Neuronal stem cell (in vitro differentiated cells): ENCODE measurements at regions not wholly inside any gene's neighbourhood (a gene's known extent, or its start where the extent isn't known, plus 50 kb on each side); places are given as distances from the start of the nearest gene placed in this dataset.

ENCODE experiments used
- DNase-seq: peaks from one replicate; pipeline ENCODE4 v3.0.0-alpha.2; 2013; ENCODE audit warnings: low spot score
- H2AFZ ChIP-seq: one replicate; pipeline ENCODE4 v1.6.1; 2013; ENCODE audit warnings: mild to moderate bottlenecking, low read length, inconsistent platforms
- H2AK5ac ChIP-seq: 2 replicates; pipeline ENCODE4 v1.6.1; 2013; ENCODE audit warnings: low read depth, mild to moderate bottlenecking, inconsistent platforms, low read length, moderate library complexity, mixed read lengths
- H2BK120ac ChIP-seq: 2 replicates; pipeline ENCODE4 v1.6.1; 2013; ENCODE audit warnings: low read depth, mild to moderate bottlenecking, inconsistent platforms, low read length, moderate library complexity, mixed read lengths
- H2BK12ac ChIP-seq: one replicate; pipeline ENCODE4 v1.6.1; 2013; ENCODE audit warnings: low read length, inconsistent platforms
- H2BK15ac ChIP-seq: 2 replicates; pipeline ENCODE4 v1.6.1; 2013; ENCODE audit warnings: mild to moderate bottlenecking, low read length, inconsistent platforms, mixed read lengths
- H2BK5ac ChIP-seq: one replicate; pipeline ENCODE4 v1.6.1; 2013; ENCODE audit warnings: inconsistent platforms, mild to moderate bottlenecking, low read length, moderate library complexity
- H3K14ac ChIP-seq: one replicate; pipeline ENCODE4 v1.6.1; 2013; ENCODE audit warnings: low read length, inconsistent platforms
- H3K18ac ChIP-seq: 2 replicates; pipeline ENCODE4 v1.6.1; 2013; ENCODE audit warnings: low read length, inconsistent platforms
- H3K23ac ChIP-seq: 2 replicates; pipeline ENCODE4 v1.6.1; 2013; ENCODE audit warnings: low read depth, mild to moderate bottlenecking, mixed read lengths, low read length, inconsistent platforms; ENCODE audit not compliant: poor library complexity
- H3K27ac ChIP-seq: replicated peaks from 3 replicates; pipeline ENCODE4 v1.5.1; 2013; ENCODE audit warnings: low read length, inconsistent platforms
- H3K27me3 ChIP-seq, 3 experiments: 2 replicates each; pipeline ENCODE4 v1.6.1; 2013; ENCODE audit warnings: low read length in 3 of 3, mild to moderate bottlenecking in 2 of 3, inconsistent platforms in 1 of 3, low read depth in 1 of 3, mixed read lengths in 1 of 3, moderate library complexity in 1 of 3; ENCODE audit not compliant: control insufficient read depth in 3 of 3, insufficient read depth in 3 of 3
- H3K36me3 ChIP-seq, 2 donors: replicated peaks in 1 of 2; 2 replicates each; pipeline ENCODE4 v1.6.1; 2013; ENCODE audit warnings: low read length in 2 of 2; ENCODE audit not compliant: control insufficient read depth in 2 of 2, insufficient read depth in 2 of 2
- H3K4ac ChIP-seq: 2 replicates; pipeline ENCODE4 v1.6.1; 2013; ENCODE audit warnings: inconsistent platforms, mild to moderate bottlenecking, low read length, moderate library complexity
- H3K4me1 ChIP-seq, 2 donors: 1 replicate in 1 of 2; 2 replicates in 1 of 2; pipeline ENCODE4 v1.6.1; 2013; ENCODE audit warnings: low read length in 2 of 2, low read depth in 1 of 2; ENCODE audit not compliant: control insufficient read depth in 2 of 2, insufficient read depth in 1 of 2
- H3K4me2 ChIP-seq: one replicate; pipeline ENCODE4 v1.6.1; 2013; ENCODE audit warnings: mild to moderate bottlenecking, low read length, inconsistent platforms; ENCODE audit not compliant: insufficient read depth, poor library complexity, severe bottlenecking
- H3K4me3 ChIP-seq, 2 donors: 2 replicates each; pipeline ENCODE4 v1.5.1; 2013; ENCODE audit warnings: low read length in 2 of 2, mild to moderate bottlenecking in 2 of 2, inconsistent platforms in 1 of 2, moderate library complexity in 1 of 2
- H3K79me1 ChIP-seq: one replicate; pipeline ENCODE4 v1.6.1; 2013; ENCODE audit warnings: low read depth, mild to moderate bottlenecking, inconsistent platforms, low read length, moderate library complexity
- H3K9ac ChIP-seq: one replicate; pipeline ENCODE4 v1.6.1; 2013; ENCODE audit warnings: mild to moderate bottlenecking, low read depth, low read length, inconsistent platforms; ENCODE audit not compliant: poor library complexity
- H3K9me3 ChIP-seq, 2 donors: replicated peaks in 1 of 2; 2 replicates each; pipeline versions ENCODE3 to v1.6.1; 2013; ENCODE audit warnings: low read length in 2 of 2, mild to moderate bottlenecking in 2 of 2, inconsistent platforms in 1 of 2, low read depth in 1 of 2, mixed read lengths in 1 of 2, moderate library complexity in 1 of 2; ENCODE audit not compliant: control insufficient read depth in 2 of 2, insufficient read depth in 1 of 2
- H4K8ac ChIP-seq: one replicate; pipeline ENCODE4 v1.6.1; 2013; ENCODE audit warnings: low read depth, mild to moderate bottlenecking, inconsistent platforms, low read length, moderate library complexity
- H4K91ac ChIP-seq: one replicate; pipeline ENCODE4 v1.6.1; 2013; ENCODE audit warnings: low read length, low read depth, mild to moderate bottlenecking, inconsistent platforms; ENCODE audit not compliant: poor library complexity
- WGBS, 2 donors: extraction: QIAGEN DNeasy Blood & Tissue Kit; methylation state at CpG; one replicate each; pipeline ENCODE4 v1.1.7; 2013; ENCODE audit warnings: missing lambda C conversion rate in 2 of 2, mixed read lengths in 1 of 2; ENCODE audit not compliant: insufficient read length in 2 of 2, insufficient replicate concordance in 1 of 2; ENCODE audit errors: extremely low coverage in 2 of 2; 5-methylcytosine and 5-hydroxymethylcytosine counted together

DNA sequence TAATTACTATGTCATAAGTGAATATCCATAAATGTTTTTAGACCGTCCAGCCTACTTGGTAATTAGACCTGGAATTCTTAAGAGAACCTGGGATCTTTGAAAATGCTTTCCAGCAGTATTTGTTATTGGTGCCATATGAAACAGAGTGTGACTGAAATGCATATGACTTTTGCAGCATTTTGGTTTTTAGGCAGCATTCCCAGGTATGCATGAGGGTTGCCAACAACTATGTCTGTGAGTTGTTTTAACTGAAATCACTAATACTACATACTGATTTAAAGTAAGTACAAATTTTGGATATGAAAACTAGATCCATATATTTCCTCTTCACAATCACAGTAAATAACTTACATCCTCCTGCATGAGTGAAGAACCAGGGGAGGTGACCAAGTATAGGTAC, 437.7 kb upstream of the FAR2 start:
- DNase-seq = no peak
- Histone ChIP-seq H2BK15ac (no peak overlapping the region), H3K79me1 (no peaks in the 10 kb centered on the region), H3K27me3 (no peaks in the 10 kb centered on the region), H2BK12ac (no peak overlapping the region), H2AFZ (no peak overlapping the region), H3K4me1 (no peaks in the 10 kb centered on the region), H3K36me3 (no peaks in the 10 kb centered on the region), H4K8ac (no peak overlapping the region), H3K9ac (no peak overlapping the region), H4K91ac (no peak overlapping the region), H3K9me3 (no peaks in the 10 kb centered on the region), H3K4me2 (no peak overlapping the region), H3K23ac (no peak overlapping the region), H2BK5ac (no peak overlapping the region), H3K4me3 (no peak overlapping the region), H3K18ac (no peak overlapping the region), H3K4ac (no peak overlapping the region), H3K14ac (no peak overlapping the region), H2BK120ac (no peak overlapping the region), H3K27ac (no peak overlapping the region), H2AK5ac (no peak overlapping the region)
- WGBS, 2 donors = no CpG with 5 or more reads among the region's 1 CpG

DNA sequence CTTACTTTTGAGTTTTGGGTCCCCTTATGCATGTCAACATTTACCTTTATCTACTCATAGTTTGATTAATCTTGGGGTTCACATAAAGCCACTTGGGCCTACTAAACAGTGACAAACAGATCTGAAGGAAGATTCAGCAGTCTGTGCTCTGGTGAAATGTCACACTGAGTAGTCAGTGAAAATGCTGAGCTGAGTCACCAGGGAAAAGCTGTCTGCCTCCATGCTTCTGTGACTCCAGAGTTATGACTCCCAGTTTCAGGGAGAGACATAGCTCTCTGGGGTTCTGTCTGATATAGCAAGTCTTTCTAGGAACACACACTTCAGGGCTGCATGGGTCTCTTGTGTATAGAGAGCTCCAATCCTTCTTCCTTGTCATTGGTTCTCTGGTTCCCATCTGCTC, 406.3 kb upstream of the FAR2 start:
- no peaks in the 10 kb centered on the region for H3K9me3 ChIP-seq
- no peak overlapping the region for H3K14ac ChIP-seq
- H3K23ac ChIP-seq = no peak overlapping the region
- no peak overlapping the region for H2AFZ ChIP-seq
- no peak overlapping the region for H2AK5ac ChIP-seq
- H4K8ac ChIP-seq = no peak overlapping the region
- H2BK120ac ChIP-seq = no peak overlapping the region
- H3K4me3 ChIP-seq = no peak overlapping the region
- H2BK12ac ChIP-seq = no peak overlapping the region
- no peak overlapping the region for H3K18ac ChIP-seq
- no peaks in the 10 kb centered on the region for H3K4me1 ChIP-seq
- no peak overlapping the region for H4K91ac ChIP-seq
- no peak for DNase-seq
- H3K79me1 ChIP-seq = no peaks in the 10 kb centered on the region
- H3K4me2 ChIP-seq = no peak overlapping the region
- no peaks in the 10 kb centered on the region for H3K36me3 ChIP-seq
- H2BK5ac ChIP-seq = no peak overlapping the region
- no peak overlapping the region for H2BK15ac ChIP-seq
- H3K4ac ChIP-seq = no peak overlapping the region
- H3K27me3 ChIP-seq = no peaks in the 10 kb centered on the region
- no peak overlapping the region for H3K27ac ChIP-seq
- H3K9ac ChIP-seq = no peak overlapping the region

DNA sequence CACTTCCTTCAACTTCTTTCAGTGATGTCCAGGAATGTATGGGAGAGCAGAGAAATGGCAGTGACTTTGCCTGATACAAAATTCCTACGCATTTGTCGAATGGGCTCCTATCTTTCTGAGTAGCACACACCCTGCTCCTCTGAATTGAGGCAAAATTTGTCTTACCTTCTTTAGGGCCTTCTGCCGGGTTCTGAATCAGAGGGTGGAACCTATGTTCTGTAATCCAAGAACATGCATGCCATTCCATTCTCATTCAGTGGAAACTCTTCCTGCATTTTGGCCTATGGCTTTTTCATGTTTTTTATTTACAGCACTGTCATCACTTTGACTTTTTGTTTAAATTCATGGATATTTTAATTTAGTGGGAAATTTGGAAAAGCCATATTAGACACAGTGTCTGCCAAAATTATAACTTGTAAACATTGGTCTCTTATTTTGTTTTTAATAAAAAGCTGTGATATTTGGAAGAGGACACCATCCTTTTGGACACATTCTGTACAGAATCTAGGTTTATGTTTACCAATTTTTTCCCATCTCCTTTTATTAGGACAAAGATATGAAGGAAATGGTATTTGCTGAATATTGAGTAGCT, 402.2 kb upstream of the FAR2 start:
- Histone ChIP-seq H3K4me2 (no peak overlapping the region), H2BK120ac (no peak overlapping the region), H3K79me1 (no peaks in the 10 kb centered on the region), H4K8ac (no peak overlapping the region), H3K18ac (no peak overlapping the region), H3K14ac (no peak overlapping the region), H2AK5ac (no peak overlapping the region), H2BK5ac (no peak overlapping the region), H3K36me3 (no peaks in the 10 kb centered on the region), H3K27ac (no peak overlapping the region), H2AFZ (no peak overlapping the region), H3K27me3 (no peaks in the 10 kb centered on the region), H3K4ac (no peak overlapping the region), H3K9me3 (no peaks in the 10 kb centered on the region), H4K91ac (no peak overlapping the region), H3K23ac (no peak overlapping the region), H2BK12ac (no peak overlapping the region), H3K4me3 (no peak overlapping the region), H2BK15ac (no peak overlapping the region), H3K9ac (no peak overlapping the region), H3K4me1 (no peaks in the 10 kb centered on the region)
- WGBS, 2 donors = no CpG with 5 or more reads among the region's 3 CpGs
- no peak for DNase-seq

DNA sequence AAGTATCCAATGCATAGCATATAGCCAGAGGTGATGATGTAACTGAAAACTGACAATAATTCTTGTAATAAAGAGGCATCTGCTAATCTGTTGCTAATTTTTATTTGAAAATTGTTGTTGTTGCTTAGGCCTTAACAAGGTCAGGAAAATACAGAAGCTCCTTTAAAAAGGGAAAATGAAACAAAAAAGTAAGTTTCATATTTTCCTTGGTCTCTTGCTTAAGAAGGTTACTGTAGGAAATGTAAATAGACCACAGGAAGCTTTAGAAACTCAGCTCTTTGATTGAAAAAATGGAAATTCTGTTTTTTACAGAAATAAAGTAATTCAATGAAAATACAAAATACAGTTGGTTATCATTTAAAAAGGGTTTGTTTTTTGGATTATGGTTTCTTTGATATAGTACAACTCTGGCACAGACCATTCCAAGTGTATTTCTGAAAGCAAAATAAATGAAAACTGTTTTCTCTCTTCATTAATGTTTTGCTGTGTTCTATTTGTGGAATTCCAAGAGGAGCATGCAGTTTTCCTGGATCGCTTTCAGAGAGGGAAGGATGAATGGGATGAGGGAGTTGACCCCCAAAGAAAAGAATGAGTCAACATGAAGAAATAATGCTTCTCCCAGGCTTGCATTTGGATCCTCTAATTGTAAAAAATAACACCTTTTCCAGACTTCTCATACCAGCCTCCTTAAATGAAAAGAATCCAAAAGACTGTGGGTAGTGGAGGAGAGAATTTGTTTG, 398.0 kb upstream of the FAR2 start:
- H3K18ac ChIP-seq = no peak overlapping the region

More for the DNA sequence above, 398.0 kb upstream of the FAR2 start:
- Histone ChIP-seq H4K8ac (no peak overlapping the region), H3K4me3 (no peak overlapping the region), H3K79me1 (no peaks in the 10 kb centered on the region), H3K27me3 (no peaks in the 10 kb centered on the region), H2AFZ (no peak overlapping the region), H2BK5ac (no peak overlapping the region), H3K23ac (no peak overlapping the region), H3K4me2 (no peak overlapping the region), H3K4me1 (no peaks in the 10 kb centered on the region), H4K91ac (no peak overlapping the region), H2BK15ac (no peak overlapping the region), H3K4ac (no peak overlapping the region), H3K27ac (no peak overlapping the region), H3K9ac (no peak overlapping the region), H2BK12ac (no peak overlapping the region), H2AK5ac (no peak overlapping the region), H2BK120ac (no peak overlapping the region), H3K9me3 (no peaks in the 10 kb centered on the region), H3K36me3 (no peaks in the 10 kb centered on the region), H3K14ac (no peak overlapping the region)
- DNase-seq = no peak
- whole genome bisulfite sequencing, 2 donors = no CpG with 5 or more reads among the region's 1 CpG
